ENCODE measurements at regions not wholly inside any gene's neighbourhood (a gene's known extent, or its start where the extent isn't known, plus 50 kb on each side); places are given as distances from the start of the nearest gene placed in this dataset.
"Not testable (repeated sequence)": the region's sequence is repeated elsewhere in the genome, so short reads cannot be mapped to it uniquely, and the experiment has no call there.

- DNase-seq, result not testable (repeated sequence)
Measured at GRCh38 chr12:9304540-9304939, 96.3 kb upstream of the PZP start.

GRCh38 chr12:9295872-9296271 is 87.7 kb upstream of the PZP start:
- not testable (repeated sequence) for DNase-seq

GRCh38 chr12:9294072-9294620 is 86.0 kb upstream of the PZP start:
- DNase-seq, result not testable (repeated sequence)

- not testable (repeated sequence) for DNase-seq
Measured at GRCh38 chr12:9293391-9293790, 85.2 kb upstream of the PZP start.

GRCh38 chr12:9289984-9290383 is 81.8 kb upstream of the PZP start:
- DNase-seq, result not testable (repeated sequence)

GRCh38 chr12:9284724-9285123 is 76.5 kb upstream of the PZP start:
- not testable (repeated sequence) for DNase-seq

GRCh38 chr12:9284197-9284596 is 76.0 kb upstream of the PZP start:
- not testable (repeated sequence) for DNase-seq

- DNase-seq, result peak; percentile 84
Measured at GRCh38 chr12:9283346-9284095, 75.3 kb upstream of the PZP start.

- no peak for DNase-seq
Measured at GRCh38 chr12:9276990-9277389, 68.8 kb upstream of the PZP start.

- no peak for DNase-seq
Measured at GRCh38 chr12:9273276-9273675, 65.1 kb upstream of the PZP start.

- DNase-seq, result no peak
Measured at GRCh38 chr12:9271875-9272274, 63.7 kb upstream of the PZP start.

GRCh38 chr12:9264546-9264945 is 56.4 kb upstream of the PZP start:
- DNase-seq, result no peak

- no peak for DNase-seq
Measured at GRCh38 chr12:9260931-9261330, 52.7 kb upstream of the PZP start.

GRCh38 chr12:9258676-9259075 is 50.5 kb upstream of the PZP start:
- no peak for DNase-seq
